ENCODE measurements at regions not wholly inside any gene's neighbourhood (a gene's known extent, or its start where the extent isn't known, plus 50 kb on each side); places are given as distances from the start of the nearest gene placed in this dataset.

DNA sequence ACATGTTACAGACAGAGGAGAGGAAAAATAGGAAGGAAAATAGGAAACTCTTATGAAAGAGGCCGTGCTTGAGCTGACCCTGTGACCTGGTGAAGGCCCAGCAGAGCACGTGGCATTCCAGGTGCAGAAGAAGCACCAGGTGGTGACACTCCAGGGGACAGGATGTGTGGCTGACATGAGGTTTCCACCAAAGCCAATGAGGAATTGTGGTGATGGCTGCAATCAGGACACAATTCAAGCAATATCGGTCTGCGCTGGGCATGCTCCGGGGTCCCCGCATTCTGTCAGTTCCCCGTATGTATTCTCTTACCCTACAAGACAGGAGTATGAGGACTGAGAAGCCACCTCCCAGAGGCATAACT, 504.2 kb downstream of the EIPR1 start:
- Histone ChIP-seq H3K9me2 (replicated peaks; ENCODE audit: control insufficient read depth, low read length) (no peaks in the 10 kb centered on the region), H3K36me3 (ENCODE audit: control insufficient read depth, low read length) (no peaks in the 10 kb centered on the region), H3K79me2 (ENCODE audit: control insufficient read depth, low read length) (no peaks in the 10 kb centered on the region), H3F3A (ENCODE audit: control insufficient read depth, insufficient read depth) (no peaks in the 10 kb centered on the region), H4K20me1 (ENCODE audit: control insufficient read depth, insufficient read depth, low read depth, low read length) (no peaks in the 10 kb centered on the region), H3K4me1 (ENCODE audit: control insufficient read depth, low read length) (no peaks in the 10 kb centered on the region), H3K27me3 (ENCODE audit: control insufficient read depth, low read length) (no peaks in the 10 kb centered on the region), H3K4me2 (ENCODE audit: low read length) (no peak overlapping the region), H3K4me3 (ENCODE audit: low read length) (no peak overlapping the region), H3K9me3 (ENCODE audit: control insufficient read depth, insufficient read depth, low read length) (no peaks in the 10 kb centered on the region), H3K27ac (ENCODE audit: low read depth, low read length) (no peak overlapping the region)
- TF ChIP-seq EZH2phosphoT487 (IDR thresholded peaks at IDR 0.05; ENCODE audit: borderline replicate concordance, low read length) = no peak
- TF ChIP-seq, protein P1, sequence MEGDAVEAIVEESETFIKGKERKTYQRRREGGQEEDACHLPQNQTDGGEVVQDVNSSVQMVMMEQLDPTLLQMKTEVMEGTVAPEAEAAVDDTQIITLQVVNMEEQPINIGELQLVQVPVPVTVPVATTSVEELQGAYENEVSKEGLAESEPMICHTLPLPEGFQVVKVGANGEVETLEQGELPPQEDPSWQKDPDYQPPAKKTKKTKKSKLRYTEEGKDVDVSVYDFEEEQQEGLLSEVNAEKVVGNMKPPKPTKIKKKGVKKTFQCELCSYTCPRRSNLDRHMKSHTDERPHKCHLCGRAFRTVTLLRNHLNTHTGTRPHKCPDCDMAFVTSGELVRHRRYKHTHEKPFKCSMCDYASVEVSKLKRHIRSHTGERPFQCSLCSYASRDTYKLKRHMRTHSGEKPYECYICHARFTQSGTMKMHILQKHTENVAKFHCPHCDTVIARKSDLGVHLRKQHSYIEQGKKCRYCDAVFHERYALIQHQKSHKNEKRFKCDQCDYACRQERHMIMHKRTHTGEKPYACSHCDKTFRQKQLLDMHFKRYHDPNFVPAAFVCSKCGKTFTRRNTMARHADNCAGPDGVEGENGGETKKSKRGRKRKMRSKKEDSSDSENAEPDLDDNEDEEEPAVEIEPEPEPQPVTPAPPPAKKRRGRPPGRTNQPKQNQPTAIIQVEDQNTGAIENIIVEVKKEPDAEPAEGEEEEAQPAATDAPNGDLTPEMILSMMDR (IDR thresholded peaks at IDR 0.05; ENCODE audit: low read depth, low read length, poor library complexity, severe bottlenecking) = no peak

DNA sequence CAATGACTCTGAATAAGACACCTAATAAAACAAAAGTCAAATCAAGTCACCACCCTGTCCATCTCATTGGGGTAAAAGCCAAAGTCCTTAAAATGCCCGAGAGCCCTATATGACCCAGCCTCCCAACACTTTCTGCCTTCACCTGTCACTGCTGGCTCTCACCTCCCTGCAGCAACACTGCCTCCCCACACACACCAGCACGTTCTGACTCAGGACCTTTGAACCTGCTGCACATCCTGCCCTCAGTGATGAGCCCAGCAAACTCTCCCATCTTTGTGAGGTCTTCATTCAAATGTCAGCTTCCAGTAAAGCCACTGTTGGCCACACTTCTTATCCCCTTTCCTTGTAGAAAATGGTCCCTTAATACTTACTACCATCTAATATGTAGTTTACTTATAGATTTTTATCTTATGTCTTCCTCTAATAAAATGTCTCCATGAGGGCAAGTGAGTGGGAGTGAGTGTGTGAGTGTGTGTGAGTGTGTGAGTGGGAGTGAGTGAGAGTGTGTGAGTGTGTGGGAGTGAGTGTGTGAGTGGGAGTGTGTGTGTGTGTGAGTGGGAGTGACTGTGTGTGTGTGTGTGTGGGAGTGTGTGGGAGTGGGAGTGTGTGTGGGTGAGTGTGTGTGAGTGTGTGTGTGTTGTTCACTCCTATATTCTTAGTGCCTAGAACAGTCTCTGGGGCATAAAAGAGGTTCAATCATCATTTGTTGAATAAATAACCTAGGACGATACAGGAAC, 504.7 kb downstream of the EIPR1 start:
- no peak overlapping the region for H3K4me3 ChIP-seq (ENCODE audit: low read length)
- TF ChIP-seq, protein P1 (IDR thresholded peaks at IDR 0.05; ENCODE audit: low read depth, low read length, poor library complexity, severe bottlenecking) = no peak
- TF ChIP-seq EZH2phosphoT487 (IDR thresholded peaks at IDR 0.05; ENCODE audit: borderline replicate concordance, low read length) = no peak
- H3K36me3 ChIP-seq (ENCODE audit: control insufficient read depth, low read length) = no peaks in the 10 kb centered on the region
- no peak overlapping the region for H3K27ac ChIP-seq (ENCODE audit: low read depth, low read length)
- H3K27me3 ChIP-seq (ENCODE audit: control insufficient read depth, low read length) = no peaks in the 10 kb centered on the region
- no peaks in the 10 kb centered on the region for H3F3A ChIP-seq (ENCODE audit: control insufficient read depth, insufficient read depth)
- no peaks in the 10 kb centered on the region for H3K9me2 ChIP-seq (replicated peaks; ENCODE audit: control insufficient read depth, low read length)
- no peaks in the 10 kb centered on the region for H3K4me1 ChIP-seq (ENCODE audit: control insufficient read depth, low read length)
- no peak overlapping the region for H3K4me2 ChIP-seq (ENCODE audit: low read length)
- no peaks in the 10 kb centered on the region for H3K79me2 ChIP-seq (ENCODE audit: control insufficient read depth, low read length)
- H4K20me1 ChIP-seq (ENCODE audit: control insufficient read depth, insufficient read depth, low read depth, low read length) = no peaks in the 10 kb centered on the region
- H3K9me3 ChIP-seq (ENCODE audit: control insufficient read depth, insufficient read depth, low read length) = no peaks in the 10 kb centered on the region

DNA sequence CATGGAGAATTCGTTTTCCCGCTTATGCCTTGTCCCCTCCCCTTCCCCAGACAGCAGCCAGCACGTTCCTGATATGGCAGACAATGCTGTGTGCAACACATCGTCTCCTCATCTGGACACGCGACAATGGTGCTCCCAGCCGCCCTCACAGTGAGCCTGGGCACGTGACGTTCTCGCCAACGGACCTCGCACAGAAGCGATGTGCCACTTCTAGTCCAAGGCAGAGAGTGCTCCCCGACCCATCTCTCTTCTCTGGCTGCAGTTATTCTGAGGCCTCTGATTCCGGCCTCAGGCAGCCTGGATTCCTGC, 505.4 kb downstream of the EIPR1 start:
- no peaks in the 10 kb centered on the region for H3K9me3 ChIP-seq (ENCODE audit: control insufficient read depth, insufficient read depth, low read length)
- no peak overlapping the region for H3K4me2 ChIP-seq (ENCODE audit: low read length)
- TF ChIP-seq, protein P1 (IDR thresholded peaks at IDR 0.05; ENCODE audit: low read depth, low read length, poor library complexity, severe bottlenecking) = no peak
- TF ChIP-seq EZH2phosphoT487 (IDR thresholded peaks at IDR 0.05; ENCODE audit: borderline replicate concordance, low read length) = no peak
- no peaks in the 10 kb centered on the region for H3K36me3 ChIP-seq (ENCODE audit: control insufficient read depth, low read length)
- H3K27ac ChIP-seq (ENCODE audit: low read depth, low read length) = no peak overlapping the region
- no peaks in the 10 kb centered on the region for H4K20me1 ChIP-seq (ENCODE audit: control insufficient read depth, insufficient read depth, low read depth, low read length)
- no peaks in the 10 kb centered on the region for H3K79me2 ChIP-seq (ENCODE audit: control insufficient read depth, low read length)
- H3K4me1 ChIP-seq (ENCODE audit: control insufficient read depth, low read length) = no peaks in the 10 kb centered on the region
- no peak overlapping the region for H3K4me3 ChIP-seq (ENCODE audit: low read length)
- H3K9me2 ChIP-seq (replicated peaks; ENCODE audit: control insufficient read depth, low read length) = no peaks in the 10 kb centered on the region
- H3K27me3 ChIP-seq (ENCODE audit: control insufficient read depth, low read length) = no peaks in the 10 kb centered on the region
- H3F3A ChIP-seq (ENCODE audit: control insufficient read depth, insufficient read depth) = no peaks in the 10 kb centered on the region

All from DOHH2 (cell line).